Left lung (tissue), 4 donors: ENCODE measurements at regions not wholly inside any gene's neighbourhood (a gene's known extent, or its start where the extent isn't known, plus 50 kb on each side); places are given as distances from the start of the nearest gene placed in this dataset.
"Not testable (repeated sequence)": the region's sequence is repeated elsewhere in the genome, so short reads cannot be mapped to it uniquely, and the experiment has no call there.

Experiments
- ATAC-seq: fragments of 200-7000 bp; cut with Tn5 transposase; one replicate; pipeline ENCODE4 v1.9.1; 2020; ENCODE audit warnings: moderate library complexity
- DNase-seq, 4 donors: peaks; one replicate each; pipeline ENCODE4 v3.0.0-alpha.2; 2013 to 2020
- H3K27ac ChIP-seq, 2 donors: fragments of 200-600 bp; sonication (generic) in 1 of 2; one replicate each; pipeline versions ENCODE4 v1.5.0 to v1.8.0; 2020 to 2021
- H3K27me3 ChIP-seq, 2 donors: fragments of 200-600 bp; sonication (generic) in 1 of 2; one replicate each; pipeline versions ENCODE4 v1.5.0 to v1.8.0; 2020 to 2021
- H3K36me3 ChIP-seq, 2 donors: fragments of 200-600 bp; sonication (generic) in 1 of 2; one replicate each; pipeline versions ENCODE4 v1.5.0 to v1.8.0; 2020 to 2021
- H3K4me1 ChIP-seq, 2 donors: fragments of 200-600 bp; one replicate each; pipeline ENCODE4 v1.8.0; 2021
- H3K4me3 ChIP-seq, 2 donors: fragments of 200-600 bp; sonication (generic) in 1 of 2; one replicate each; pipeline versions ENCODE4 v1.5.0 to v1.8.0; 2020 to 2021; ENCODE audit warnings: mild to moderate bottlenecking in 1 of 2
- H3K9me3 ChIP-seq, 2 donors: fragments of 200-600 bp; sonication (generic) in 1 of 2; one replicate each; pipeline versions ENCODE4 v1.5.0 to v1.8.0; 2020 to 2021
- intact Hi-C, 2 donors: fragments of 100-400 bp; cut with DNase I; formaldehyde crosslinking; loops; one replicate each; pipeline versions ENCODE4 v1.11.2 to v1.14.2; 2022
- TF ChIP-seq, protein P1 (sequence below), 2 donors: fragments of 200-600 bp; sonication (generic) in 1 of 2; IDR thresholded peaks; one replicate each; pipeline versions ENCODE4 v1.5.0 to v1.8.0; 2021; ENCODE audit warnings: antibody characterized with exemption in 2 of 2
- donor health status: DM: no; HTN: yes; CAD: no.
- donor health status: DM: no; HTN: no; CAD: no.

GRCh38 chrX:88101968-88102367 is 584.4 kb downstream of the KLHL4 start:
- ATAC-seq (no peak), DNase-seq (no peak)
- H3K27ac ChIP-seq: no peak overlapping the region
- no peak overlapping the region for H3K4me3 ChIP-seq
- intact Hi-C loops: no loop called here
- no peaks in the 10 kb centered on the region for H3K4me1 ChIP-seq
- H3K27me3 ChIP-seq: no peaks in the 10 kb centered on the region
- TF ChIP-seq, protein P1, sequence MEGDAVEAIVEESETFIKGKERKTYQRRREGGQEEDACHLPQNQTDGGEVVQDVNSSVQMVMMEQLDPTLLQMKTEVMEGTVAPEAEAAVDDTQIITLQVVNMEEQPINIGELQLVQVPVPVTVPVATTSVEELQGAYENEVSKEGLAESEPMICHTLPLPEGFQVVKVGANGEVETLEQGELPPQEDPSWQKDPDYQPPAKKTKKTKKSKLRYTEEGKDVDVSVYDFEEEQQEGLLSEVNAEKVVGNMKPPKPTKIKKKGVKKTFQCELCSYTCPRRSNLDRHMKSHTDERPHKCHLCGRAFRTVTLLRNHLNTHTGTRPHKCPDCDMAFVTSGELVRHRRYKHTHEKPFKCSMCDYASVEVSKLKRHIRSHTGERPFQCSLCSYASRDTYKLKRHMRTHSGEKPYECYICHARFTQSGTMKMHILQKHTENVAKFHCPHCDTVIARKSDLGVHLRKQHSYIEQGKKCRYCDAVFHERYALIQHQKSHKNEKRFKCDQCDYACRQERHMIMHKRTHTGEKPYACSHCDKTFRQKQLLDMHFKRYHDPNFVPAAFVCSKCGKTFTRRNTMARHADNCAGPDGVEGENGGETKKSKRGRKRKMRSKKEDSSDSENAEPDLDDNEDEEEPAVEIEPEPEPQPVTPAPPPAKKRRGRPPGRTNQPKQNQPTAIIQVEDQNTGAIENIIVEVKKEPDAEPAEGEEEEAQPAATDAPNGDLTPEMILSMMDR (IDR thresholded peaks at IDR 0.05): no peak
- no peaks in the 10 kb centered on the region for H3K36me3 ChIP-seq
- H3K9me3 ChIP-seq: no peaks in the 10 kb centered on the region

DNA sequence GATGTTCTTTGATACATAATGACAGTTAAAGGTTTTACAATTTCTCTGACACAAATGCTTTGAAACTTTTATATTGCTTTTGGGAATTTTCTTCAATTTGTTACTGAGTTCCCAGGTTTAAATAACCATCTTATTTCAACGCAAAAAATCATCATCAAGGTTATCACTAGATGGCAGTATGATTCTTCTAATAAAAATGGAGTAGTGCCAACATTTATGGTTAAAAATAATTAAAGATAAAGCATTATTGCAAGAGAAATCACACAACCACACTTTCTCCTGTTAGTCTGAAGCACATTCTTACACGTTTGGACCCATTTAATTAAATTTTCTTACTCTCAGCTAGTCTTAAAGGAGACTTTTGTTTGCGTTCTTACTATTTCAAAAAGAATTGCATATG is 611.3 kb upstream of the CPXCR1 start:
- DNase-seq (no peak), ATAC-seq (no peak)
- Histone ChIP-seq H3K27me3 (no peaks in the 10 kb centered on the region), H3K36me3 (no peaks in the 10 kb centered on the region), H3K27ac (no peak overlapping the region), H3K9me3 (no peaks in the 10 kb centered on the region), H3K4me1 (no peaks in the 10 kb centered on the region), H3K4me3 (no peak overlapping the region)
- TF ChIP-seq, protein P1 (IDR thresholded peaks at IDR 0.05): peak in 1 of 2 donors; percentile 8
- intact Hi-C loops: no loop called here

DNA sequence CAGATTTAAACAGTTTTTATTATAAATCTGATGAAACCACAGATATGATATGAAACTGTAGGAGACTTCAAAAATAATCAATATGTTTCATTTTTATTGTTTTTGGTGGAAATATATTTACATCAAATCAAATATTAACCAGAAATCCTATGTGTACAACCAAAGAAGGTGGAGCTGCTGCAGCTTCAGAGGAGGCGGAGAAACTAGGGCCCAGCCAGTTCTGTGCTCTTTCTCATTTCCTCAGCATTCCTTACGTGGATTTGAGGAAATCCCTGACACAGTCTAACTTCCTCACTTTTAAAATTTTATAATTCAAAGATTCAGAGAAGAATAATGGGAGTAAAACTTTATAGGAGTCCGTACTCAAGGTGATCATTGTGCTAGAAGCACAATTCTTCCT is 610.7 kb upstream of the CPXCR1 start:
- intact Hi-C loops: no loop called here
- no peaks in the 10 kb centered on the region for H3K9me3 ChIP-seq
- DNase-seq (no peak), ATAC-seq (no peak)
- TF ChIP-seq, protein P1 (IDR thresholded peaks at IDR 0.05): no peak
- no peaks in the 10 kb centered on the region for H3K4me1 ChIP-seq
- no peaks in the 10 kb centered on the region for H3K36me3 ChIP-seq
- no peaks in the 10 kb centered on the region for H3K27me3 ChIP-seq
- no peak overlapping the region for H3K4me3 ChIP-seq
- no peak overlapping the region for H3K27ac ChIP-seq

- TF ChIP-seq, protein P1 (IDR thresholded peaks at IDR 0.05): no peak
- ATAC-seq (no peak), DNase-seq (no peak)
- Histone ChIP-seq H3K27me3 (no peaks in the 10 kb centered on the region), H3K27ac (no peak overlapping the region), H3K9me3 (no peaks in the 10 kb centered on the region), H3K4me3 (no peak overlapping the region), H3K4me1 (no peaks in the 10 kb centered on the region), H3K36me3 (no peaks in the 10 kb centered on the region)
- intact Hi-C loops: no loop called here
These were observed 600.4 kb upstream of the CPXCR1 start for GRCh38 chrX:88146577-88146976.

DNA sequence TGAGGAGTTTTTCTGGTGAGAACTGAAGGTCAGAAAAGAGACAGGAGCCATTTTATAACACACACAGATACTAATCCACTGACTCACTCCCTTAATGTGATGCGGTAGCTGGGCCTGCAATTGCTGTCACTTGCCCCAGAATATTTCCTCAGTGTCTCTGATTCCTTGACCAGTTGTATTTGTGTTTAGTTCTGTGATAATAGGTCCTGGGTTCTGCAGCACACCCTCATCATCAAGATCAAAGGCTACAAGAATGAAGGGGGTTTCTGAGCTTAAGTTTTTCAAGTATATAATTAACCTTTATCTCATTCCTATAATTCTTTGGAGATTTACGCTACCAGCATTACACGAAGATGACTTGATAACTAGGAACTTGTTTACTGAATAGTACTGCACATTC is 576.5 kb upstream of the CPXCR1 start:
- intact Hi-C loops: no loop called here
- H3K9me3 ChIP-seq: no peaks in the 10 kb centered on the region
- H3K4me3 ChIP-seq: no peak overlapping the region

GRCh38 chrX:88173932-88174440 is 573.0 kb upstream of the CPXCR1 start:
- H3K4me3 ChIP-seq, H3K36me3 ChIP-seq, H3K4me1 ChIP-seq, DNase-seq, H3K27ac ChIP-seq, H3K27me3 ChIP-seq, intact Hi-C loops, ATAC-seq, H3K9me3 ChIP-seq: not testable (repeated sequence)

More for the DNA sequence above, 576.5 kb upstream of the CPXCR1 start:
- no peak for DNase-seq
- Histone ChIP-seq H3K27me3 (no peaks in the 10 kb centered on the region), H3K36me3 (no peaks in the 10 kb centered on the region), H3K27ac (no peak overlapping the region), H3K4me1 (no peaks in the 10 kb centered on the region)
- ATAC-seq: no peak
- TF ChIP-seq, protein P1 (IDR thresholded peaks at IDR 0.05): no peak
